H1 (cell line): ENCODE measurements at regions not wholly inside any gene's neighbourhood (a gene's known extent, or its start where the extent isn't known, plus 50 kb on each side); places are given as distances from the start of the nearest gene placed in this dataset.

Experiments used
- CEBPB ChIP-seq: IDR thresholded peaks from 2 replicates; pipeline ENCODE4 v1.6.1; 2012; ENCODE audit warnings: low read depth, low read length
- POU5F1 ChIP-seq: IDR thresholded peaks from 2 replicates; pipeline ENCODE4 v1.6.1; 2011; ENCODE audit warnings: low read depth, mild to moderate bottlenecking, low read length, moderate library complexity
- TF ChIP-seq, protein P1 (sequence below): fragments of 300-600 bp; sonication (generic); IDR thresholded peaks from 2 replicates; pipeline ENCODE4 v1.7.1; 2012; ENCODE audit warnings: low read length, moderate library complexity, mild to moderate bottlenecking, inconsistent platforms; ENCODE audit not compliant: insufficient replicate concordance
- TF ChIP-seq, protein P2 (sequence below): IDR thresholded peaks from 2 replicates; pipeline ENCODE4 v1.6.1; 2011; ENCODE audit warnings: low read depth, mild to moderate bottlenecking, low read length; ENCODE audit not compliant: insufficient read depth

- TF ChIP-seq, protein P1, sequence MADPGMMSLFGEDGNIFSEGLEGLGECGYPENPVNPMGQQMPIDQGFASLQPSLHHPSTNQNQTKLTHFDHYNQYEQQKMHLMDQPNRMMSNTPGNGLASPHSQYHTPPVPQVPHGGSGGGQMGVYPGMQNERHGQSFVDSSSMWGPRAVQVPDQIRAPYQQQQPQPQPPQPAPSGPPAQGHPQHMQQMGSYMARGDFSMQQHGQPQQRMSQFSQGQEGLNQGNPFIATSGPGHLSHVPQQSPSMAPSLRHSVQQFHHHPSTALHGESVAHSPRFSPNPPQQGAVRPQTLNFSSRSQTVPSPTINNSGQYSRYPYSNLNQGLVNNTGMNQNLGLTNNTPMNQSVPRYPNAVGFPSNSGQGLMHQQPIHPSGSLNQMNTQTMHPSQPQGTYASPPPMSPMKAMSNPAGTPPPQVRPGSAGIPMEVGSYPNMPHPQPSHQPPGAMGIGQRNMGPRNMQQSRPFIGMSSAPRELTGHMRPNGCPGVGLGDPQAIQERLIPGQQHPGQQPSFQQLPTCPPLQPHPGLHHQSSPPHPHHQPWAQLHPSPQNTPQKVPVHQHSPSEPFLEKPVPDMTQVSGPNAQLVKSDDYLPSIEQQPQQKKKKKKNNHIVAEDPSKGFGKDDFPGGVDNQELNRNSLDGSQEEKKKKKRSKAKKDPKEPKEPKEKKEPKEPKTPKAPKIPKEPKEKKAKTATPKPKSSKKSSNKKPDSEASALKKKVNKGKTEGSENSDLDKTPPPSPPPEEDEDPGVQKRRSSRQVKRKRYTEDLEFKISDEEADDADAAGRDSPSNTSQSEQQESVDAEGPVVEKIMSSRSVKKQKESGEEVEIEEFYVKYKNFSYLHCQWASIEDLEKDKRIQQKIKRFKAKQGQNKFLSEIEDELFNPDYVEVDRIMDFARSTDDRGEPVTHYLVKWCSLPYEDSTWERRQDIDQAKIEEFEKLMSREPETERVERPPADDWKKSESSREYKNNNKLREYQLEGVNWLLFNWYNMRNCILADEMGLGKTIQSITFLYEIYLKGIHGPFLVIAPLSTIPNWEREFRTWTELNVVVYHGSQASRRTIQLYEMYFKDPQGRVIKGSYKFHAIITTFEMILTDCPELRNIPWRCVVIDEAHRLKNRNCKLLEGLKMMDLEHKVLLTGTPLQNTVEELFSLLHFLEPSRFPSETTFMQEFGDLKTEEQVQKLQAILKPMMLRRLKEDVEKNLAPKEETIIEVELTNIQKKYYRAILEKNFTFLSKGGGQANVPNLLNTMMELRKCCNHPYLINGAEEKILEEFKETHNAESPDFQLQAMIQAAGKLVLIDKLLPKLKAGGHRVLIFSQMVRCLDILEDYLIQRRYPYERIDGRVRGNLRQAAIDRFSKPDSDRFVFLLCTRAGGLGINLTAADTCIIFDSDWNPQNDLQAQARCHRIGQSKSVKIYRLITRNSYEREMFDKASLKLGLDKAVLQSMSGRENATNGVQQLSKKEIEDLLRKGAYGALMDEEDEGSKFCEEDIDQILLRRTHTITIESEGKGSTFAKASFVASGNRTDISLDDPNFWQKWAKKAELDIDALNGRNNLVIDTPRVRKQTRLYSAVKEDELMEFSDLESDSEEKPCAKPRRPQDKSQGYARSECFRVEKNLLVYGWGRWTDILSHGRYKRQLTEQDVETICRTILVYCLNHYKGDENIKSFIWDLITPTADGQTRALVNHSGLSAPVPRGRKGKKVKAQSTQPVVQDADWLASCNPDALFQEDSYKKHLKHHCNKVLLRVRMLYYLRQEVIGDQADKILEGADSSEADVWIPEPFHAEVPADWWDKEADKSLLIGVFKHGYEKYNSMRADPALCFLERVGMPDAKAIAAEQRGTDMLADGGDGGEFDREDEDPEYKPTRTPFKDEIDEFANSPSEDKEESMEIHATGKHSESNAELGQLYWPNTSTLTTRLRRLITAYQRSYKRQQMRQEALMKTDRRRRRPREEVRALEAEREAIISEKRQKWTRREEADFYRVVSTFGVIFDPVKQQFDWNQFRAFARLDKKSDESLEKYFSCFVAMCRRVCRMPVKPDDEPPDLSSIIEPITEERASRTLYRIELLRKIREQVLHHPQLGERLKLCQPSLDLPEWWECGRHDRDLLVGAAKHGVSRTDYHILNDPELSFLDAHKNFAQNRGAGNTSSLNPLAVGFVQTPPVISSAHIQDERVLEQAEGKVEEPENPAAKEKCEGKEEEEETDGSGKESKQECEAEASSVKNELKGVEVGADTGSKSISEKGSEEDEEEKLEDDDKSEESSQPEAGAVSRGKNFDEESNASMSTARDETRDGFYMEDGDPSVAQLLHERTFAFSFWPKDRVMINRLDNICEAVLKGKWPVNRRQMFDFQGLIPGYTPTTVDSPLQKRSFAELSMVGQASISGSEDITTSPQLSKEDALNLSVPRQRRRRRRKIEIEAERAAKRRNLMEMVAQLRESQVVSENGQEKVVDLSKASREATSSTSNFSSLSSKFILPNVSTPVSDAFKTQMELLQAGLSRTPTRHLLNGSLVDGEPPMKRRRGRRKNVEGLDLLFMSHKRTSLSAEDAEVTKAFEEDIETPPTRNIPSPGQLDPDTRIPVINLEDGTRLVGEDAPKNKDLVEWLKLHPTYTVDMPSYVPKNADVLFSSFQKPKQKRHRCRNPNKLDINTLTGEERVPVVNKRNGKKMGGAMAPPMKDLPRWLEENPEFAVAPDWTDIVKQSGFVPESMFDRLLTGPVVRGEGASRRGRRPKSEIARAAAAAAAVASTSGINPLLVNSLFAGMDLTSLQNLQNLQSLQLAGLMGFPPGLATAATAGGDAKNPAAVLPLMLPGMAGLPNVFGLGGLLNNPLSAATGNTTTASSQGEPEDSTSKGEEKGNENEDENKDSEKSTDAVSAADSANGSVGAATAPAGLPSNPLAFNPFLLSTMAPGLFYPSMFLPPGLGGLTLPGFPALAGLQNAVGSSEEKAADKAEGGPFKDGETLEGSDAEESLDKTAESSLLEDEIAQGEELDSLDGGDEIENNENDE, result no peak
- TF ChIP-seq, protein P2, sequence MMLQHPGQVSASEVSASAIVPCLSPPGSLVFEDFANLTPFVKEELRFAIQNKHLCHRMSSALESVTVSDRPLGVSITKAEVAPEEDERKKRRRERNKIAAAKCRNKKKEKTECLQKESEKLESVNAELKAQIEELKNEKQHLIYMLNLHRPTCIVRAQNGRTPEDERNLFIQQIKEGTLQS, result no peak
- no peak for TF ChIP-seq POU5F1
- TF ChIP-seq CEBPB, result no peak
These were observed 67.8 kb upstream of the GATA2 start (continued) for GRCh38 chr3:128560768-128561167.
